HG02759 (cell line): ENCODE measurements at regions not wholly inside any gene's neighbourhood (a gene's known extent, or its start where the extent isn't known, plus 50 kb on each side); places are given as distances from the start of the nearest gene placed in this dataset.
A peak's percentile ranks its signal among the peaks of the same experiment; 100 is the strongest.
"Not testable (repeated sequence)": the region's sequence is repeated elsewhere in the genome, so short reads cannot be mapped to it uniquely, and the experiment has no call there.

Source experiments
- ATAC-seq: cut with Tn5 transposase; IDR thresholded peaks from one replicate; pipeline ENCODE4 v1.9.1; 2021; ENCODE audit warnings: mild to moderate bottlenecking, moderate library complexity; ENCODE audit not compliant: unreplicated experiment

DNA sequence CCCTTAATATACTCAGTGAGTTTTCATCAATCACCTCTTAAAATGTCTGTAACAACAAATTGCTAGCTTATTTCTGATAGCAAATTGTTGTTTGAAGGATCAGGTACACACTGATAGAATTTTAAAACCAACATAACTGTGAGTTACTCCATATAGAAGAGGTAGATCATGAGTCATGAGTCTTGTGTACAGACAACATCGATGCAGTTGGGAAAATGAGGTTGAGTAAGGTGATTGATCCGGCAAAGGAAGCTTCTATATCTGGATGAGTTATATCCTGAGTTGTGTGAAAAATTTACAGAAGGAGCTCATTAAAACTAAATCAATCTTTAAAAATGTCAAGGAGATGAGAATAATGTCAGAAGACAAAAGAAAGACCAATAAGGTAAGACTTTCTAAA lies 604.6 kb upstream of the RGMB start:
- no peak for ATAC-seq

DNA sequence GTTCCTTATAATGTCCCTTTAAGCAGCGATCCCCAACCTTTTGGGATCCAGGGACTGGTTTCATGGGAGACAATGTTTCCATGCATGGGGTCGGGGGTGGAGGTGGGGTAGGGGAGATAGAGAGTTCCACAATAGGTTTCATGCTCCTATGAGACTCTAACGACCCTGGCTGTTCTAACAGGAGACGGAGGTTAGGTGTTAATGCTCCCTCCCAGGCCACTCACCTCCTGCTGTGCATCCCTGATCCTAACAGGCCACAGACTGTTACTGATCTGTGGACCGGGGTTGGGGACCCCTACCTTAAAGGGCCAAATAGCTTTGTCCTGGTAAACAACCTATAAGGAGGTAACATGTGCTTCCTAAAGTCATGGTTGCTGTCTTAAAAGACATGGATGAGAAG lies 602.5 kb upstream of the RGMB start:
- ATAC-seq = no peak

DNA sequence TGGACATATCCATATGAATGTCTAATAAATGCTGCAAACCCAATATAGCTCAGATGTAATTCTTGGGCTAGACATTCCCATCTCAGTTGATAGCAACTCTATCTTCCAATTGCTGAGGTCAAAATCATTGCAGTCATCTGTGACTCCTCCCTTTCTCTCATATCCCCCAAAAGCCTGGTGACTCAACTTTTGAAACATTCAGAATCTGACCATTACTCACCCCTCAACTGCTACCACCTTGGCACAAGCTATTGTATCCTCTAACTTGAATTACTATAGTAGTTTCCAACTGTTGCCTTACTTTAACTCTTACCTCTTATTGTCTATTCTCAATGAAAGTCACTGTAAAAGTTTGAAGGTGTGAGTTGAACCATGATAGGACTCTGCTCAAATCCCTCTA lies 600.1 kb upstream of the RGMB start:
- no peak for ATAC-seq

DNA sequence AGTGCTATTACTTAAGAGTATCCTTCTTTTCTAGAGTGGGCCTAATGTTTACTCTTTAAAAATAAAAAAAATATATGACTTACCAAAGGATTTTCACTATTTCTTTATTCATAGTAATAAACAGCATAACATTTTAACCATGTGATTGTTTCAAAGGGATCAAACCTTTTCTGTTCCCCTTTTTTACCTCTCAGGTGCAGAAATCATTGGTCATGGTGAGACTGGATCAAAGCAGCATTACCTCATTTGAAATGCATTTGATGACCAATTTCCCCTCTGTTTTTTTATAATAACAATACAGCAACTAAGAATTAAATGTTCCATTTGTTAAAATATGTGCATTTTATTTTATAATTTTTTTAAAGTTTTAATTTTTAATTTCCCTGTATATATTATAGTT lies 598.0 kb upstream of the RGMB start:
- no peak for ATAC-seq

DNA sequence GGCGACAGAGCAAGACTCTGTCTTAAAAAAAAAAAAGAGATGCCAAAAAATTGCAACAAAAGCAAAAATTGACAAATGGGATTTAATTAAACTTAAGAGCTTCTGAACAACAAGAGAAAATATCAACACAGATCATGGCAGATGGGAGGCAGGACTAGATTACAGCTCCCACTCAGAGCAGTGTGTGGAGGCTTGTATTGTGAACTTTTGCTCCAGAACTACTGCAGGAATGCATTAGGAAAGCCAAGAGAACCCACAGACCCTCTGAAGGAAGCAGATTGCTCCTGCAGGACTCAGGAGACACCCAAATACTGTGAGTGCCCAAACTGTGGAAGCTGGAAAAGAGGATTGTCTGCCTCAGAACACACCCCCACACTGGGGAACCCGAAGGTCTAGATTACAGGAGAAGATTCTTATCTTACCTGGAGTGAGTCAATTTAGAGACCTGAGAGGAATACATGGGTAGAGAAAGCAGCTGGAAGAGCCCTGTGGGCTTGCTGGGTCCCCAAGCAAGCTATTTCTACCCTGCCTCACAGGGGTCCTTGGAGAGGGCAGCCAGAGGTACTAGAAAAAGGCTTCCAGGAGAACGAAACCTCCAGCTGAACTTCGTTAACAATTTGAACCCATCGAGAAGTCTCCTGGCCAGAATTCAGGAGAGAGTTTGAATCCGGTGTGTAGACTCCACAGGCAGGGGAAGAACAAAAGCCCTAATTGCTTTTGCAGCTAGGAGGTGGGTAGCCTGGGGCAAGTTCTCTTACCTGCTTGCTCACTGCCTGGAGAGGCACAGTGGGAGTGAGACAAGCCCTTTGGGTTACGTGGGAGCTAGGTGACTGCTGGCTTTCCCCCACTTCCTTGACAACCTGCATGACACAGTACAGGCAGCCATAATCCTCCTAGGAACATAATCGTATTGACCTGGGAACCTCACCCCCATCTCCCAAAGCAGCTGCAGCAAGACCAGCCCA lies 593.4 kb upstream of the RGMB start:
- no peak for ATAC-seq

DNA sequence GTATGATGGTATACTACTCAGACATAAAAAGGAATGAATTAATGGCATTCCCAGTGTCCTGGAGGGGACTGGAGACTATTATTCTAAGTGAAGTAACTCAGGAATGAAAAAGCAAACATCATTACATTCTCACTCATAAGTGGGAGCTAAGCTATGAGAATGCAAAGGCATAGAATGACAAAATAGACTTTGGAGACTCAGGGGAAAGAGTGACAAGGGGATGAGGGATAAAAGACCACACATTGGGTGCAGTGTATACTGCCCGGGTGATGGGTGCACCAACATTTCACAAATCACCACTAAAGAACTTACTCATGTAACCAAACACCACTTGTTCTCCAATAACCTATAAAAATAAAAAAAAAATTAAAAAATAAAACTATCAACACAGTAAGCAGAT lies 587.3 kb upstream of the RGMB start:
- ATAC-seq = no peak

DNA sequence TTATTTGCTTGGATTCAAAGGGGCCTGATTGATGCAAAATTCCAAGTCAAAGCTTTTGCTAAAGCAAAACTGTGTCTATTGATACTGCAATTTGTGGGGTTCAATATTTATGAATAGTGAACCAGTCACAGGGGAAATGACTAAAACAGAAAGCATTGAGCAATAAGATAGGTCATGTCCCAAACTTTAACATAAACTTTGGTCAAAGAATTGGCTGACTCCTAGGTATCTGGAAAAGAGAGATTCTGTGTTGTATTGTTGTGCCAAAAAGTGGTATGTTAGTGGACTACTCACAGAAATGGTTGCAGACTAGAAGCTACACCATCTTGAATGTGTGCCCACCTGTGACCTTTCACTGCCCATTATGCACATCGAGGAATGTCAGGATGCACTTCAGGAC lies 585.5 kb upstream of the RGMB start:
- no peak for ATAC-seq

DNA sequence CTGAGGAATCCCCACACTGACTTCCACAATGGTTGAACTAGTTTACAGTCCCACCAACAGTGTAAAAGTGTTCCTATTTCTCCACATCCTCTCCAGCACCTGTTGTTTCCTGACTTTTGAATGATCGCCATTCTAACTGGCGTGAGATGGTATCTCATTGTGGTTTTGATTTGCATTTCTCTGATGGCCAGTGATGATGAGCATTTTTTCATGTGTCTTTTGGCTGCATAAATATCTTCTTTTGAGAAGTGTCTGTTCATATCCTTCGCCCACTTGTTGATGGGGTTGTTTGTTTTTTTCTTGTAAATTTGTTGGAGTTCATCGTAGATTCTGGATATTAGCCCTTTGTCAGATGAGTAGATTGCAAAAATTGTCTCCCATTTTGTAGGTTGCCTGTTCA lies 583.1 kb upstream of the RGMB start:
- not testable (repeated sequence) for ATAC-seq

DNA sequence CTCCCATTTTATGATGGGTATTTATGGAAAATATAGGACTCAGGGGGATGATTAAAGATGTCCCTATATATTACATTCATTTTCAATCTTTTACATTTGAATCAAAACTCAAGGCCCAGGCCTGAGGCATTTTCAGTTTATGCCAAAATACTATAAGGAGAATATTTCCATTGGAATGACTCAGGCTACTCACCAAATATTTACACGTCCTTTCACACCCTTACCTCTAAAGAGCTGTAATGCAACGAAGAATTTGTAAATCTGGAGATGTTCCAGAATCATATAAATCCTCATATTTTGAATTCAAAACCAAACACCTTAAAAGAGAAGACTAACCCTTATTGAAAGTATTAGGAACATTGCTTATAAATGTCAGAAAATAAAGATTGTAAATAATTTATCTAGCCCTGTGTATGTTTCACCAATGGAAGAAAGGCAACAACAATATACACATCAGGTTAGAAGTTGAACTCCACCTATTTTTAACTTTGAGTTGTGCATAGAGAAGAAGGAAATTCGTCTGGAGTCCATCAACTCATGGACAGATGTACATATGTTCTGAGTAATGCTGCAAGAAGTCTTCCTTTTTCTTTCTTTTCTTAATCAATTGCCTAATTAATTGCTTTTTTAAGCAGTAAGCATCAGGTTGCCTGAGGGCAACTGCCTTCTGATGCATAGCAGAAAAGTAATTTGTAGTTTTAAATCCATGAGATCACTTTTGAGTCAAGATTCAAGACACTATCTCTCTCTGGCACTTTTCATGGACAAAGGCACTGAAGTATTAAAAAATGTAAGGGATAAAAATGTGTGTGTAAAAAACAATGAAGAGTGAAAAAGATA lies 579.3 kb upstream of the RGMB start:
- no peak for ATAC-seq

DNA sequence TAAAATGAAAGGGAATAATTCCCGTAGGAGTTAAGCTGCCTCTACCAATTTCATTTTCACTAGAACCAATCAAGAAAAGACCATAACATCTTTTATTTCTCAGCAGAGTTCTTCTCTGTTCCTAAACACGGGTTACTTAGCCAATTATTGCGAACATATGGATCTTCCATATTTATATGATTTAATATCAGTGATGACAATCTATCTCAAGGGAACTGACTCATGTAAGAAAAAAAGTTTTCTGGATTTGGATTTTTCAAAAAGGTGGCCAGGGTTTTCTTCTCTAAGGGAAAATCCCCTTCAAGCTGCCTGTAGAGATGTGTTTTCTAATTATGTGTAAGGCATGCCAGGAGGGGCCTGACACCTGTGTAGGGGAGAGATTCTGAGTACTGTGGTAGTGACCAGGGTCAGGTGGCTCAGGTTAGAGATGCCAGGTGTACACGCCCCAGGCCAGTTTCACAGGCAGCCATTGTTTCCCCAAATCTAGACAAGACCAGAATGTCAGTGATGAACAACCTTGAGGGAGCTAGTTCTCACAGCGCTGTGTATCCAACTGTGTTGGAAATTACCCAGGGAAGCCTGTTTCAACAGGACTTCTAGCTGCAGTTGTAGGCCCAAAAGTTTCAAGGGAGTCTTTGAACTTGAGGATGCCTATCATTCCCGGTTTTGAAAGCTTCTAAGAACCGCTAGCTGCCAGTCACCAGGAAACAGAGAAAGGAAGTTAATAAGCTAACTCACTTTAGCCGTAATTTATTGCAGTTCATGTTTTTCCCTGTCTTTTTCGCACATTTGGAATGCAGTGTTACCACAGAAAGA lies 572.5 kb upstream of the RGMB start:
- no peak for ATAC-seq

DNA sequence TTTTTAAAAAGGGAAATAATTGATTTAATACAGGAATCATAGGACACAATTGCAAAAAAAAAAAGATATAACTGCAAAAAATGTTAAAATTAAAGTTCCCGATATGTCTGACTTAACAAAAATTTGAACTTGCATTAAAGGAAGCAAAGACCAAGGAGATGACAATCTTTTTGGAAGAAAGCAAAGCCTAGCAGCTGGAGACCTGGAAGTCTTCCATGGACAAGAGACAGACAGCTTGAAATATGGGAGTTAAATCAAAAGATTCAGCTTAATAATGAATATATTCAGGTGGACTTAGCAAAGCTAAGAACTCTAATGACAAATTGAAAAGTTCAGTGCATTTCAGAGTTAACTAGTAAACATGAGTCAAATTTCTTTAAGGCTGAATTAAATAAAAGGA lies 568.7 kb upstream of the RGMB start:
- no peak for ATAC-seq

DNA sequence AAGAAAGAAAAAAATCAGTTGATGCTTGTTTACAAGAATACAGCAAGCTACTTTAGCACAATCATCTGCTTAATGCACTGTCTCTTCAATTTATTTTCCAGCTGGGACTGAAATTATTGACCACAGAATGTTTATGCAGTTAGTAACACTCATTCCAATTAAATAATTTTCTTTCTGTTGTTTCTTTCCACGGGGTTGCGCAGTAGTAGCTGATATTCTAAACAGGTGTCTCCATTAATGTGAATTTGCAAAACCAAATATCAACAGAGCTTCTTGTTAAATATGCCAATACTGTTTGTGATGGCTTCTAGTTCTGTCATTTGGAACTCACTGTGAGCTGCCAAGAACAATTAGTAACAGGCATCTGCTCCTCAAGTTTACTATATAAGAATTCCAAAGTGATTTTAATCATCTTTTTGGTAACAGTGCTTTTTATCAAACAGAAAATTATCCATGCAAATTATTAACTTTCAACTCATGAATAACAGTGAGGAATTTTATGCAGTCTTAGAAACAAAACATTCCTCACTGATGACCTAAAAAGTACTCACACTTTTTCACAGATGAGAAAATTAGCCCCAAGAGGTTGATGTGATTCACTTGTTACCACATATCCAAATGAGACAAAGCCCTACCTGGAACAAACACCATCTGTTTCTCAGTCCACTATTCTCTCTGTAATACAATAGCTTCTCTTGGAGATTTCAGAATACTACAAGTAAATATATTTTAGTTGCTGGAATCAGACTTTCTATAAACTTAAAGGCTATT lies 567.6 kb upstream of the RGMB start:
- ATAC-seq = no peak

DNA sequence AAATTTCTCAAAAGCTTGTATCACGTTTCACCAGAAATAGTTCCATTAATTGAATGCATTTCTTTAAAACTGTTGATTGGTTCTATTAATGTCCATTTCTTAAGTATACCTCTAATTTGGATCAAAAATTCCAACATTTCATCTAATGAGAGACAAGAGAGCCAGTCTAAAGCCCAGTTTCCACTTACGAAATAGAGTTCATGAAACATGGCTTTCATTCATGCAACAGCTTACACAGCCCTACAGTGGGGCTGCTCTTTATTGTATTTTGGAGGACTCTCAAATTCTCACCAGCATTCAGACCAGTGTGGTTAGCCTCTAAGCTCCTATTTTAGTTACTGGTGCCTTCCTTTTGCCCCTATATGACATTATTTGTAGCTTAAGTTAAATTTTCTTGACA lies 566.9 kb upstream of the RGMB start:
- no peak for ATAC-seq

DNA sequence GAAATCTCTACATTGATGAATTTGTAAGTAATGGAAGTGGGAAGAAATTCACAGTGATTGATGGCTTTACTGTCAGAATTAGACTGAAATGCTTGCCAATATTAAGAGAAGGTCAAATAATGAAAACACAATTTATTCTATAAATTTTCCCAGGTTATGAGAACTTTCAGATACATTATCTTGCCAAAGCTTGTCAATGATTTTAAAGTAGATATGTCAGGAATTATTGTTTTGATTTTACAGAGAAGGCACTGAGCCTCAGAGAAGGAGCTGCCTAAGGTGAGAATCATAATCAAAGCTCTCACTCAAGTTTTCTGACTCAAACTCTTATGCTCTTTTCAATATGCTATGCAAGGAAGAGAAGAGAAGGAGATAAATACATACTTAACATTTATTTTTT lies 564.0 kb upstream of the RGMB start:
- no peak for ATAC-seq

DNA sequence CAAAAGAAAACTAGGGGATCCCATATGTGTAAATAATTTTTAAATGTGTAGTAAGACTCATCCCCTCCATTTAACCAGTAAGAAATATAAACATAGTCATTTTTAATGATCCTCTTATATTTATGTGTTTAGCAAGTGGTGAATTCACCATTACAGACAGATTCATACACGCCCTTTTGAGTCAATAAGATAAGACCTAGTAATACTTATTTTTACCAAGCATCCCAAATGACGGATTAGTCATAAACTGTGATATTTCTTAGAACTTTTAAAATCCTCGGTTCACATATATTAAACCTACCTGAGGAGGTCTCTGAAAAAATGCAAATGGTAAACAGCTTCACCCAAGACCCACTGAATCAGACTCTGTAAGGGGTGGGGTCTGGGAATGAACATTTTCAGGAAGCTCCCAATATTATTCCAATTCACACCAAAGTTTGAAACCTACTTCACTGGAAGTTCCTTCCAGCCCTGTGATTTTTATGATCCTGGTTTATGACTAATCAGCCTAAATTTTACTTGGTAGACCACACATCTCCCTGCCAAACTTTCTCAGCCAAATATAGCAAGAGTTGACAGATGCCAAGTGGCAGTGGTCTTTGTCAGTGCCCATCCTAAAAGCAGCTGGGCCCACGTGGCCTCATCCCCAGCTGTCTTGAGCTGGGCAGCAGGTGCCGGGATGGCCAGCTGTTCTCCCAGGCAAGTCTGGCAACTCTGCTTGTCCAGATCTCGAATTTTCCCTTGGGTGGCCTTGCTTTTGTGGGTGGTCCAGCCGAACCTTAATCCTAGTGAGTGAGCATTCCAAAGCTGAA lies 559.0 kb upstream of the RGMB start:
- ATAC-seq = no peak

DNA sequence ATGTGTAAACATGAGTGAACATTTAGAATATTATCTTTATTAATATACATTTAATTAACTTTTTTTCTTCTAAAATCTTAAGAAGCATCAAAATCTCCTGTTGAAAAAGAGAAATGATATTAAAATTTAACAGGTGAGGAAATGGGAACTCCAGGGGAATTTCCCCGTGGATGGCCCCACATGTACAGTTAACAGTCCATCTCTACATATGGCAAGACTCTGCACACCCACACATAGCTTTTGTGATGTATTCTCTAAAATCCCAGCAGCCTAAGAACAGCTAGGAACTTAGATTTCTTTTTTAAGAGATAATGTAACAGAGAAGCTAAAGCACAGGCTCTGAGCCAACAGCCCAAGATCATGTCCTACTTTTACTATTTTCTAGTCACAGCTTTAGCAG lies 556.3 kb upstream of the RGMB start:
- peak; percentile 84 for ATAC-seq

DNA sequence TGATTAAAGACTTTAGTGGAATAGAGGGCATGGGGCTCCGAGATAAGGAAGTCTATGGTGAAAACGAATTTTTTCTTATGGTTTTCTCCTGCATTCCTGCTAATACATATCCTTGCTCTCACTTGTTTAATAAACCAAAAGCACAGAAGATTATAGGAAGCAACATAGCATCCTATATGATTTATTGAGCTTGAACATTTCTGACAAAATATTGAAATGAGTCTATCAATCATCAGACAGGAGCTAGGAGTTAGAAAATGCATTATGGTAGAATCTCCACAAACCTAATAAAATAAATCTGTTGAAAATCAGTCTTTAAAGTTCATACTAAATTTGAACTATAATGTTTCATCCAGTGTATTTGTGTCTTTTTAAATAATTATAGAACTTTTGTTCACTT lies 554.6 kb upstream of the RGMB start:
- no peak for ATAC-seq

DNA sequence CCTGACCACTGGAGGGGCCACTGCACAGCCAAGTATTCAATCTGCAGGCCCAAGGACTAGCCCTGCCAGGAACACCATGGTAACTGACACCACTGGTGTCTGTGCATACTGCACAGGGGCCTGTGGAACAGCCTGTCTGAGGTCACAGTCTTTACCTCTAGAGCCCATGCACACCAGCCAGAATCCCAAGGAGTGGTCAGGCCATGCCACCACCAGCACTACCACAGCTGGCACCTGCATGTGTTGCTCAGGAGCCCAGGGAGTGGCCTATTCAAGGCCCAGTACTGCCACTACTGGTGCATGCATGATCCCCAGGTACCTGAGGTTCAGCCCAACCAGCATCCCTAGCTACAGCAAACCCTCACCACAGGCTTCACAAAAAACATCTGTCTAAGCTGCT lies 546.0 kb upstream of the RGMB start:
- no peak for ATAC-seq

DNA sequence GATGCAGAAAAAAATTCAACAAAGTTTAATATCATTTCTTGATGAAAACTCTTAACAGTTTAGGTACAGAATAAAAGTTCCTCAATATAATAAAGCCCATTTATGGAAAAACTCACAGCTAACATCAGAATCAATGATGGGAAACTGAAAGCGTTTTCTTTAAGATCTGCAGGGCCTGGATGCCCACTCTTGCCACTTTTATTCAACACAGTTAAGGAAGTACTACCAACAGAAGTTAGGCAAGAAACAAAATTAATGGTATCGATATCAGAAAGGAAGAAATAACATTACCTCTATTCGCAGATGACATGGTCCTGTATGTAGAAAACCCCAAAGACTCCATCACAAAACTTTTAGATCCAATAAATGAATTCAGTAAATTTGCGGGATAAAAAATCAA lies 542.4 kb upstream of the RGMB start:
- no peak for ATAC-seq

DNA sequence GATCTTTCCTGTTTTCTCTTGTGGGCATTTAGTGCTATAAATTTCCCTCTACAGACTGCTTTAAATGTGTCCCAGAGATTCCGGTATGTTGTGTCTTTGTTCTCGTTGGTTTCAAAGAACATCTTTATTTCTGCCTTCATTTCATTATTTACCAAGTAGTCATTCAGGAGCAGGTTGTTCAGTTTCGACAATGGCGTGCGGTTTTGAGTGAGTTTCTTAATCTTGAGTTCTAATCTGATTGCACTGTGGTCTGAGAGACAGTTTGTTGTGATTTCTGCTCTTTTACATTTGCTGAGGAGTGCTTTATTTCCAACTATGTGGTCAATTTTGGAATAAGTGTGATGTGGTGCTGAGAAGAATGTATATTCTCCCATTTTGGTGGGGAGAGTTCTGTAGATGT lies 535.7 kb upstream of the RGMB start:
- not testable (repeated sequence) for ATAC-seq
